OCI-LY1 (cell line): ENCODE measurements at regions not wholly inside any gene's neighbourhood (a gene's known extent, or its start where the extent isn't known, plus 50 kb on each side); places are given as distances from the start of the nearest gene placed in this dataset.

ENCODE experiments used
- H2AFZ ChIP-seq: fragments of 200-600 bp; sonication (generic), shearing (Covaris generic); 2 replicates; pipeline ENCODE4 v1.6.0; 2014; ENCODE audit warnings: antibody characterized with exemption, mild to moderate bottlenecking, low read length
- H3F3A ChIP-seq: fragments of 200-600 bp; sonication (generic), shearing (Covaris generic); 2 replicates; pipeline ENCODE4 v1.6.0; 2014; ENCODE audit warnings: mild to moderate bottlenecking, antibody characterized with exemption, low read length, moderate library complexity; ENCODE audit not compliant: insufficient read depth
- H3K27ac ChIP-seq: fragments of 200-600 bp; sonication (generic); 2 replicates; pipeline ENCODE4 v1.5.1; 2014; ENCODE audit warnings: low read length, mixed run types, mild to moderate bottlenecking, low read depth; ENCODE audit not compliant: poor library complexity, severe bottlenecking
- H3K27me3 ChIP-seq: fragments of 200-600 bp; sonication (generic); 2 replicates; pipeline ENCODE4 v1.6.0; 2014; ENCODE audit warnings: antibody characterized with exemption, mild to moderate bottlenecking, low read length, moderate library complexity; ENCODE audit not compliant: insufficient read depth
- H3K36me3 ChIP-seq: fragments of 200-600 bp; sonication (generic); 2 replicates; pipeline ENCODE4 v1.6.1; 2014; ENCODE audit warnings: mild to moderate bottlenecking, antibody characterized with exemption, low read length, moderate library complexity, mixed read lengths; ENCODE audit not compliant: insufficient read depth
- H3K4me1 ChIP-seq: fragments of 200-600 bp; sonication (generic); 2 replicates; pipeline ENCODE4 v1.5.1; 2014; ENCODE audit warnings: mild to moderate bottlenecking, low read length, moderate library complexity; ENCODE audit not compliant: insufficient read depth, severe bottlenecking
- H3K4me2 ChIP-seq: fragments of 200-600 bp; sonication (generic), shearing (Covaris generic); 2 replicates; pipeline ENCODE4 v1.6.1; 2014; ENCODE audit warnings: low read length
- H3K4me3 ChIP-seq: fragments of 200-600 bp; sonication (generic); 2 replicates; pipeline ENCODE4 v1.5.1; 2014; ENCODE audit warnings: low read length, low read depth, mild to moderate bottlenecking, mixed read lengths; ENCODE audit not compliant: poor library complexity, severe bottlenecking
- H3K79me2 ChIP-seq: fragments of 200-600 bp; shearing (Covaris generic); 2 replicates; pipeline ENCODE4 v1.6.1; 2016; ENCODE audit warnings: mixed run types, low read length, mixed read lengths; ENCODE audit not compliant: insufficient read depth
- H3K9ac ChIP-seq: fragments of 200-600 bp; sonication (generic), shearing (Covaris generic); 2 replicates; pipeline ENCODE4 v1.6.1; 2014; ENCODE audit warnings: mild to moderate bottlenecking, low read length, mixed read lengths
- H3K9me2 ChIP-seq: fragments of 200-600 bp; sonication (generic), shearing (Covaris generic); 2 replicates; pipeline ENCODE4 v1.6.1; 2014; ENCODE audit warnings: low read depth, mild to moderate bottlenecking, low read length, mixed read lengths
- H3K9me3 ChIP-seq: fragments of 200-600 bp; shearing (Covaris generic); 2 replicates; pipeline ENCODE4 v1.6.1; 2014; ENCODE audit warnings: low read length, mixed read lengths
- H4K20me1 ChIP-seq: fragments of 200-600 bp; sonication (generic), shearing (Covaris generic); 2 replicates; pipeline ENCODE4 v1.6.0; 2016; ENCODE audit warnings: mild to moderate bottlenecking, low read length; ENCODE audit not compliant: insufficient read depth
- CTCF ChIP-seq: fragments of 200-600 bp; sonication (generic), shearing (Covaris generic); IDR thresholded peaks from 2 replicates; pipeline ENCODE4 v1.5.1; 2017; ENCODE audit warnings: mild to moderate bottlenecking, antibody characterized with exemption, low read length, moderate library complexity, mixed read lengths
- EZH2 ChIP-seq: fragments of 200-600 bp; sonication (generic), shearing (Covaris generic); IDR thresholded peaks from 2 replicates; pipeline ENCODE4 v1.8.0; 2017; ENCODE audit warnings: borderline replicate concordance, mixed run types, mild to moderate bottlenecking, antibody characterized with exemption, low read length, moderate library complexity, mixed read lengths

DNA sequence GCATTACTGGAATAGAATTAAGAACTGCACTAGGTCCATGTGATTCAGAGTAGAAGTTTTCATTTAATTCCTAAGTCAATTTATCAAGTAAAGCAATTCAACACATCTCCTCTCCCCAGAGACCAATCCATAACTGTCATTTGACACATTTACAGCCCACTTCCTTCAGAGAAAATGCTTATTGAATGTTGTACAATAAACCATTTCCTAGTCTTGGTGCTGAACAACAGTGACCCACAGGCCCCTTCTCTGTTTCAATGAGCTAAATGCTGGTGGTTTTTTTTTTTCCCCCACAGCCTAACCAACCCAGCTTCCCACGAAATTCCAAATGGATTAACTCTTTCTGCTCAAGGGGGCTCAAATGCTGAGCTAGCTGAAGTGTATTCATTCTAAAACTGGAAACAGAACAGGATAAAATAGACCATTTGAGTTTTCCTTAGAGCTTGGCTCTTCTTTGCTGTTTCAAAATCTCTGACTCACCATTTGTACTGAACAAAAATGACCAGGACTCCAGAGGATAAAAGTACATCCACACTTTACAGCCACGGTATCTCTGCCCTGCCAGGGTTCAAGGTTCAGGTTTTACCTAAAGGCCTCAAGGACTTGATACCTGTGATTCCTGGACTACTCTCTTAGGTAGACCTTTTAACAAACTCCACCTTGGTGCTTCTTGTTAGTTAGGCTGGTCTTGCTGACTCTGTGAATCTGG, 62.3 kb downstream of the TMEM100 start:
- Histone ChIP-seq H3K36me3 (no peaks in the 10 kb centered on the region), H3K27me3 (no peaks in the 10 kb centered on the region), H4K20me1 (no peaks in the 10 kb centered on the region), H2AFZ (no peak overlapping the region), H3K4me3 (no peak overlapping the region), H3K27ac (no peak overlapping the region), H3K9me2 (no peaks in the 10 kb centered on the region), H3F3A (no peaks in the 10 kb centered on the region), H3K4me1 (no peaks in the 10 kb centered on the region), H3K9me3 (no peaks in the 10 kb centered on the region), H3K4me2 (no peak overlapping the region), H3K79me2 (no peaks in the 10 kb centered on the region), H3K9ac (no peak overlapping the region)
- TF ChIP-seq EZH2 (no peak), CTCF (no peak)

GRCh38 chr17:55659661-55660060, 63.0 kb downstream of the TMEM100 start:
- no peak overlapping the region for H3K4me3 ChIP-seq
- no peaks in the 10 kb centered on the region for H3F3A ChIP-seq
- no peak overlapping the region for H3K9ac ChIP-seq
- H3K36me3 ChIP-seq, result no peaks in the 10 kb centered on the region
- no peaks in the 10 kb centered on the region for H3K4me1 ChIP-seq
- H3K4me2 ChIP-seq, result no peak overlapping the region
- no peak overlapping the region for H2AFZ ChIP-seq
- no peaks in the 10 kb centered on the region for H3K9me3 ChIP-seq
- H4K20me1 ChIP-seq, result no peaks in the 10 kb centered on the region
- H3K79me2 ChIP-seq, result no peaks in the 10 kb centered on the region
- H3K27me3 ChIP-seq, result no peaks in the 10 kb centered on the region
- H3K27ac ChIP-seq, result no peak overlapping the region
- H3K9me2 ChIP-seq, result no peaks in the 10 kb centered on the region
- no peak for TF ChIP-seq EZH2
- TF ChIP-seq CTCF, result no peak

- Histone ChIP-seq H3K9ac (no peak overlapping the region), H3K4me3 (no peak overlapping the region), H3K4me2 (no peak overlapping the region), H3K36me3 (no peaks in the 10 kb centered on the region), H3K9me3 (no peaks in the 10 kb centered on the region), H2AFZ (no peak overlapping the region), H3K79me2 (no peaks in the 10 kb centered on the region), H3K27me3 (no peaks in the 10 kb centered on the region), H3K4me1 (no peaks in the 10 kb centered on the region), H3K27ac (no peak overlapping the region), H3F3A (no peaks in the 10 kb centered on the region), H4K20me1 (no peaks in the 10 kb centered on the region), H3K9me2 (no peaks in the 10 kb centered on the region)
- TF ChIP-seq CTCF (no peak), EZH2 (no peak)
These were observed 66.9 kb downstream of the TMEM100 start for GRCh38 chr17:55655777-55656176.
